SK-N-SH (cell line): ENCODE measurements at regions not wholly inside any gene's neighbourhood (a gene's known extent, or its start where the extent isn't known, plus 50 kb on each side); places are given as distances from the start of the nearest gene placed in this dataset.

Experiments
- TF ChIP-seq, protein P1 (sequence below): IDR thresholded peaks from 2 replicates; pipeline ENCODE4 v1.4.0; 2012; ENCODE audit warnings: low read depth, borderline replicate concordance
- TF ChIP-seq, protein P2 (sequence below): fragments of 200-600 bp; sonication (generic); IDR thresholded peaks from 2 replicates; pipeline ENCODE4 v1.6.1; 2017; ENCODE audit warnings: antibody characterized with exemption, mild to moderate bottlenecking, moderate library complexity

DNA sequence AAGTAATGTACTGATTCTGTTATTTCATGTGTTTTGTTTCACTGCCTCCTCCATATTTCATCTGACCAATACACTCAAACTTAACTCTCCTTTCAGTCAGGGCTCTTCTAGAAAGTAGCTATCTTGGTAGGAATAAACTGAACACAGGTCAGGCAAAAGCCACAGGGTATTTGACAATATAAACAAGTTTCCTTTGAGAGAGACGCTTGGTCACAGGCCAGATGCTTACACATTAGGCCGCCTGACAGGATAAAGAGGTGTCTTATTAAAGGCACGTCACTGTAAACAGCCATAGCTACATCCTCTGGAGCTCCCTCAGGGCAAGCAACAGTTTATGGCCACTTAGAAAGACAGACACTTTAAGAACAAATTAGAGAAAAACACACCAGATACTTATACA is 607.5 kb downstream of the SLC6A15 start:
- TF ChIP-seq, protein P1, sequence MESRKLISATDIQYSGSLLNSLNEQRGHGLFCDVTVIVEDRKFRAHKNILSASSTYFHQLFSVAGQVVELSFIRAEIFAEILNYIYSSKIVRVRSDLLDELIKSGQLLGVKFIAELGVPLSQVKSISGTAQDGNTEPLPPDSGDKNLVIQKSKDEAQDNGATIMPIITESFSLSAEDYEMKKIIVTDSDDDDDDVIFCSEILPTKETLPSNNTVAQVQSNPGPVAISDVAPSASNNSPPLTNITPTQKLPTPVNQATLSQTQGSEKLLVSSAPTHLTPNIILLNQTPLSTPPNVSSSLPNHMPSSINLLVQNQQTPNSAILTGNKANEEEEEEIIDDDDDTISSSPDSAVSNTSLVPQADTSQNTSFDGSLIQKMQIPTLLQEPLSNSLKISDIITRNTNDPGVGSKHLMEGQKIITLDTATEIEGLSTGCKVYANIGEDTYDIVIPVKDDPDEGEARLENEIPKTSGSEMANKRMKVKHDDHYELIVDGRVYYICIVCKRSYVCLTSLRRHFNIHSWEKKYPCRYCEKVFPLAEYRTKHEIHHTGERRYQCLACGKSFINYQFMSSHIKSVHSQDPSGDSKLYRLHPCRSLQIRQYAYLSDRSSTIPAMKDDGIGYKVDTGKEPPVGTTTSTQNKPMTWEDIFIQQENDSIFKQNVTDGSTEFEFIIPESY, result no peak
- TF ChIP-seq, protein P2, sequence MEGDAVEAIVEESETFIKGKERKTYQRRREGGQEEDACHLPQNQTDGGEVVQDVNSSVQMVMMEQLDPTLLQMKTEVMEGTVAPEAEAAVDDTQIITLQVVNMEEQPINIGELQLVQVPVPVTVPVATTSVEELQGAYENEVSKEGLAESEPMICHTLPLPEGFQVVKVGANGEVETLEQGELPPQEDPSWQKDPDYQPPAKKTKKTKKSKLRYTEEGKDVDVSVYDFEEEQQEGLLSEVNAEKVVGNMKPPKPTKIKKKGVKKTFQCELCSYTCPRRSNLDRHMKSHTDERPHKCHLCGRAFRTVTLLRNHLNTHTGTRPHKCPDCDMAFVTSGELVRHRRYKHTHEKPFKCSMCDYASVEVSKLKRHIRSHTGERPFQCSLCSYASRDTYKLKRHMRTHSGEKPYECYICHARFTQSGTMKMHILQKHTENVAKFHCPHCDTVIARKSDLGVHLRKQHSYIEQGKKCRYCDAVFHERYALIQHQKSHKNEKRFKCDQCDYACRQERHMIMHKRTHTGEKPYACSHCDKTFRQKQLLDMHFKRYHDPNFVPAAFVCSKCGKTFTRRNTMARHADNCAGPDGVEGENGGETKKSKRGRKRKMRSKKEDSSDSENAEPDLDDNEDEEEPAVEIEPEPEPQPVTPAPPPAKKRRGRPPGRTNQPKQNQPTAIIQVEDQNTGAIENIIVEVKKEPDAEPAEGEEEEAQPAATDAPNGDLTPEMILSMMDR, result no peak
